ENCODE measurements at regions not wholly inside any gene's neighbourhood (a gene's known extent, or its start where the extent isn't known, plus 50 kb on each side); places are given as distances from the start of the nearest gene placed in this dataset.

DNA sequence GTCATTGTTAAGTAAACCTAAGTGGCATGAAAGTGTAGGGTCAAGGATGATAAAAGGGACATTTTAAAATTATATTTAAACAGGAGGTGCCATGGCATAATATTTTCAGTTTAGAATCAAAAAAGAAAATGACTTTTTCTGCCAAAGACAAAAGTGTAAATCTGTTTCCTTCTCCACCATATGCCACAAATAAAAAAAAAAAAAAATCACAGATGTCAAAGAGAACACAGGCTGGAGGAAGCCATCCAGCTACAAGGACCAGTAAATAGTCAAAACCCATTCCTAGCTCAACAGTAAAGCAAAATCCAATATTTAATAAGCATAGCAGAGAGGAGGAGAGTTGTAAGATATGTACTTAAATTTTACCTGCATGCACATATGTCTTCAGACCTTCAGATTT, 321.3 kb upstream of the TMEM229A start:
- DNase-seq (ENCODE audit: low spot score in 2 of 2), result no peak
- no peak overlapping the region for H3K4me3 ChIP-seq (ENCODE audit: low read depth, poor library complexity, severe bottlenecking)
- intact Hi-C loops (cut with DNase I; ENCODE audit: low total_unique reads), result no loop called here
- no peak for TF ChIP-seq CTCF (IDR thresholded peaks at IDR 0.05)
- no peak for TF ChIP-seq POLR2A (IDR thresholded peaks at IDR 0.05)

DNA sequence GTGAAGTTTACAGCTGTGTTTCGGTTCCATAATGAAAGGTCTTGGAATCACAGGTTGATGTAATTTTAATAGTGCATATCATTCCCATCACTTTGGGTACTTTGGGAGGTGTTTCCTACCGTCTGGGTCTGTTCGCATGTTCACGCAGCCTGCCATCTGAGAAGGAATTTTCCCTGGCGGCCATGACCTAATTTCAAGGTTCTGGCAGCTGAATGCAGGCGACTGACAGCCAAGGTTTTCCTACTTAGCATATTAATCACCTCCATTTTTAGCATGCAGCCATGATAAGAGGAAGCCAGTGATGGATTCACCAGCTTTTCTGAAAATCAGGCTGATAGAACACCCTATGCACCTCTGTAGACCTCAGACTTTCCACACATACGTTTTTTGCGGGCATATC, 319.1 kb upstream of the TMEM229A start:
- 35 to 44% methylated on average over 8 of the region's 8 CpGs for WGBS, 2 donors
- H3K4me3 ChIP-seq (ENCODE audit: low read depth, poor library complexity, severe bottlenecking), result no peak overlapping the region
- peak in 1 of 2 donors; percentile 16 for DNase-seq (ENCODE audit: low spot score in 2 of 2)
- TF ChIP-seq POLR2A (IDR thresholded peaks at IDR 0.05) (no peak), CTCF (IDR thresholded peaks at IDR 0.05) (no peak)
- intact Hi-C loops (cut with DNase I; ENCODE audit: low total_unique reads), result no loop called here

DNA sequence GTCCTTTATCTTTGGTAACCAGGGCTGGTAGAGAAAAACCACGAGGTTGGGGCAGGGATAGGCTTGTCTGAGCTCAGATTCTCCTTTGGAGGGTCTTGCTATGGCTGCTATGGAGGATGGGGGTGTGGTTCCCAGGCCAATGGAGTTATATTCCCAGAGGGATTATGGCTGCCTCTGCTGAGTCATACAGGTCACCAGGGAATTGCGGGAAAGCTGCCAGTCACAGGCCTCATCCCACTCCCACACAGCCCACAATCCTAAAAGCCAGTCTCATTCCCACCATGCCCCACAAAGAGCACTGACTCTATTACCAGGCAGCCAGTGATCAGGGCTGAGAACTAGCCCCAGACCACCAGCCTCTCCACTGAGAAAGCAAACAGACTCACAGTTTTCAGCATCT, 316.6 kb upstream of the TMEM229A start:
- intact Hi-C loops (cut with DNase I; ENCODE audit: low total_unique reads), result no loop called here
- 67 to 68% methylated on average over 2 of the region's 2 CpGs for WGBS, 2 donors
- no peak for DNase-seq (ENCODE audit: low spot score in 2 of 2)
- H3K4me3 ChIP-seq (ENCODE audit: low read depth, poor library complexity, severe bottlenecking), result no peak overlapping the region
- TF ChIP-seq POLR2A (IDR thresholded peaks at IDR 0.05) (no peak), CTCF (IDR thresholded peaks at IDR 0.05) (no peak)

GRCh38 chr7:124338861-124339260, 306.0 kb upstream of the TMEM229A start:
- TF ChIP-seq CTCF (IDR thresholded peaks at IDR 0.05) (no peak), POLR2A (IDR thresholded peaks at IDR 0.05) (no peak)
- 50 to 54% methylated on average over 2 of the region's 2 CpGs for WGBS, 2 donors
- intact Hi-C loops (cut with DNase I; ENCODE audit: low total_unique reads), result no loop called here
- no peak for DNase-seq (ENCODE audit: low spot score in 2 of 2)
- H3K4me3 ChIP-seq (ENCODE audit: low read depth, poor library complexity, severe bottlenecking), result no peak overlapping the region

- intact Hi-C loops (cut with DNase I; ENCODE audit: low total_unique reads), result no loop called here
- WGBS, 2 donors, result 79 to 83% methylated on average over 3 of the region's 3 CpGs
- no peak for DNase-seq (ENCODE audit: low spot score in 2 of 2)
- TF ChIP-seq CTCF (IDR thresholded peaks at IDR 0.05) (no peak), POLR2A (IDR thresholded peaks at IDR 0.05) (no peak)
- H3K4me3 ChIP-seq (ENCODE audit: low read depth, poor library complexity, severe bottlenecking), result no peak overlapping the region
Measured at GRCh38 chr7:124330731-124331407, 298.0 kb upstream of the TMEM229A start.

GRCh38 chr7:124328774-124329173, 295.9 kb upstream of the TMEM229A start:
- no peak overlapping the region for H3K4me3 ChIP-seq (ENCODE audit: low read depth, poor library complexity, severe bottlenecking)
- TF ChIP-seq CTCF (IDR thresholded peaks at IDR 0.05) (no peak), POLR2A (IDR thresholded peaks at IDR 0.05) (no peak)
- 44 to 45% methylated on average over 3 of the region's 3 CpGs for WGBS, 2 donors
- no peak for DNase-seq (ENCODE audit: low spot score in 2 of 2)
- intact Hi-C loops (cut with DNase I; ENCODE audit: low total_unique reads), result no loop called here

Data from lower leg skin (tissue), 4 donors.